ENCODE measurements at regions not wholly inside any gene's neighbourhood (a gene's known extent, or its start where the extent isn't known, plus 50 kb on each side); places are given as distances from the start of the nearest gene placed in this dataset.
"Not testable (repeated sequence)": the region's sequence is repeated elsewhere in the genome, so short reads cannot be mapped to it uniquely, and the experiment has no call there.

- no peaks in the 10 kb centered on the region for H3K27me3 ChIP-seq
- no peaks in the 10 kb centered on the region for H3K36me3 ChIP-seq
- H3K9me3 ChIP-seq: no peaks in the 10 kb centered on the region
- DNase-seq: no peak
- H3K4me3 ChIP-seq (ENCODE audit: low read depth, low read length): no peak overlapping the region
- H3K4me1 ChIP-seq: peaks cover 6% of the 10 kb centered on the region; the same call in 1 of the 2 replicates
- no peak for TF ChIP-seq CTCF (IDR thresholded peaks at IDR 0.05; ENCODE audit: low read depth, low read length)
These were observed 99.8 kb downstream of the PJA1 start for GRCh38 chrX:69065451-69065850.

DNA sequence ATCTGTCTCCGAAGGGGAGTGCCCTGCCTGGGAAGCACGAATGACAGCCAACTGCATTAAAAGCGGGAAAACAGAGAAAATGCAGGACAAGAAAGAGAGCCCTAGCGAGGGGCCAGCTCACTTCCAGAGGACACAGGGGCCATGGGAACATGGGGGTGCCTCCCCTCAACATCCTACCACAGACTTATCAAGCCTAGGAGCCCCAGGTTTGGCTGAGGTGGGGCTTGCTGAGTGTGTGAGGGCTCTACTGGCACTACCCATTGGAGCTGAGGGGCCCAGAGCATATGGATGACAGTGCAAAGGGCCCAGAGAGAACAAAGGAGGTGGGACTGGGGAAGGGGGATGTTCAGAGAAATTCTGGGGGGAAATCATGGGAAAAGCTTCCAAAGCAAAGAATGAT lies 101.8 kb downstream of the PJA1 start:
- Histone ChIP-seq H3K27me3 (no peaks in the 10 kb centered on the region), H3K4me3 (ENCODE audit: low read depth, low read length) (no peak overlapping the region), H3K36me3 (no peaks in the 10 kb centered on the region), H3K9me3 (no peaks in the 10 kb centered on the region), H3K4me1 (peaks cover 8% of the 10 kb centered on the region; the same call in 1 of the 2 replicates)
- no peak for TF ChIP-seq CTCF (IDR thresholded peaks at IDR 0.05; ENCODE audit: low read depth, low read length)
- no peak for DNase-seq

DNA sequence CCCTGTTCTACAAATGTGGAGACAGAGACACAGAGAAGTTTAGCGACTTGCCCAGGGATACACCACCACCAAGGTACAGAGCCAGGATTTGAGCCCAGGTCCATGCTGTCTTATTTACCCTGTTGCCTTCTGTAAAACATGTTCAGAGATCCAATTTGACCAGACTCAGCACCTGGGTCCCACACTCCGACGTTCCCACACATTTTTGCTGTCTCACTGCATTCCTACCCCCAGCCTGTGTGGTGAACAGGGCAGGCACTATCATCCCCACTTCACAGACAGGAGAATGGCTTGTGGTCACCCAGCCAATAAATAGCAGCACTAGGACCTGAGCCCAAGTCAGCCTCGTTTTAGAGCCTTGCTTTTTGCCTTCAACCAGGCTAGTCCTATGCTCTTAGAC lies 102.8 kb downstream of the PJA1 start:
- DNase-seq: no peak
- Histone ChIP-seq H3K4me1 (peaks cover 4% of the 10 kb centered on the region; the same call in 1 of the 2 replicates), H3K9me3 (no peaks in the 10 kb centered on the region), H3K27me3 (no peaks in the 10 kb centered on the region), H3K36me3 (no peaks in the 10 kb centered on the region), H3K4me3 (ENCODE audit: low read depth, low read length) (no peak overlapping the region)
- no peak for TF ChIP-seq CTCF (IDR thresholded peaks at IDR 0.05; ENCODE audit: low read depth, low read length)

DNA sequence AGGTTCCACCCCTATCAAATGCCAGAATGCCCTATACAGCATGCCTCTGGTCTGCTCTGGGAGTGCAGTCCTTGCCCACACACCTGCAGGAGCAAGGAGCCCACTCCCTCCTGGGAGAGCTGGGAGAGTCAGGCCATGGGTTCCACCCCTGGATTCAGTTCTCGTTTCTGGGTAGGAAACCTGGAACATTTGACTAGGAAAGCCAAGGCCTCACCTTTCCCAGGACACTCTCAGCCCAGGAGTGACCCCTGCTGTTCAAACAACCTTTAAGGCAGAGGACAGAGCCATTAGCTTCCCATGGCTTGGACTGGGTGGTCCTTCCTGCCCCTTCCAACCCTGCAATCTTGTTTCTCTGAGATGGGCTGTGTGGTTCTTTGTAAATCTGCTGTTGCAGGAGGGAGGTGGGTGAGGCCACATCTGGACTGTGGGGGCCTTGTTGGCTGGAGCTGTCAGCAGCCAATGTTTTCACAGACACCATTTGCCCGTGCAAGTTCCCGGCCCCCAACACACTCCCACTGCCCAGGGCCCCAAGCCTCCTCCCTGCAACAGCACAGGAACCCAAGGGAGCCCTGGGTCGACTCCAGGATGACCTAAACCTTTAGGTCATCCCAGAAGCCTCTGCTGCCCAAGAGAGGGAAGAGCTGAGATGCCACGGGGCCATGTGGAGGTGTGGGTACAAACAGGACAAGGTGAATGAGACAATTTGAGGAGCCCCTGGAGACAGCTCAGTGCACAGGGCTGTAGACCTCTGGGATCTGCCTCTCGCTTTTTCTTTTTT lies 104.4 kb downstream of the PJA1 start:
- DNase-seq: no peak
- peak; percentile 48 for TF ChIP-seq CTCF (IDR thresholded peaks at IDR 0.05; ENCODE audit: low read depth, low read length)
- Histone ChIP-seq H3K36me3 (no peaks in the 10 kb centered on the region), H3K4me1 (peaks cover 4% of the 10 kb centered on the region; the same call in 1 of the 2 replicates), H3K4me3 (ENCODE audit: low read depth, low read length) (no peak overlapping the region), H3K9me3 (no peaks in the 10 kb centered on the region), H3K27me3 (no peaks in the 10 kb centered on the region)

GRCh38 chrX:69055193-69055592 lies 110.1 kb downstream of the PJA1 start:
- H3K9me3 ChIP-seq: no peaks in the 10 kb centered on the region
- no peaks in the 10 kb centered on the region for H3K27me3 ChIP-seq
- no peak for DNase-seq
- H3K4me1 ChIP-seq: no peaks in the 10 kb centered on the region
- no peaks in the 10 kb centered on the region for H3K36me3 ChIP-seq
- H3K4me3 ChIP-seq (ENCODE audit: low read depth, low read length): no peak overlapping the region
- no peak for TF ChIP-seq CTCF (IDR thresholded peaks at IDR 0.05; ENCODE audit: low read depth, low read length)

GRCh38 chrX:69054497-69054896 lies 110.8 kb downstream of the PJA1 start:
- H3K9me3 ChIP-seq; H3K4me1 ChIP-seq; H3K36me3 ChIP-seq; H3K4me3 ChIP-seq (ENCODE audit: low read depth, low read length); H3K27me3 ChIP-seq; DNase-seq: not testable (repeated sequence)

Data from BE2C (cell line).